ENCODE measurements at regions not wholly inside any gene's neighbourhood (a gene's known extent, or its start where the extent isn't known, plus 50 kb on each side); places are given as distances from the start of the nearest gene placed in this dataset.

DNA sequence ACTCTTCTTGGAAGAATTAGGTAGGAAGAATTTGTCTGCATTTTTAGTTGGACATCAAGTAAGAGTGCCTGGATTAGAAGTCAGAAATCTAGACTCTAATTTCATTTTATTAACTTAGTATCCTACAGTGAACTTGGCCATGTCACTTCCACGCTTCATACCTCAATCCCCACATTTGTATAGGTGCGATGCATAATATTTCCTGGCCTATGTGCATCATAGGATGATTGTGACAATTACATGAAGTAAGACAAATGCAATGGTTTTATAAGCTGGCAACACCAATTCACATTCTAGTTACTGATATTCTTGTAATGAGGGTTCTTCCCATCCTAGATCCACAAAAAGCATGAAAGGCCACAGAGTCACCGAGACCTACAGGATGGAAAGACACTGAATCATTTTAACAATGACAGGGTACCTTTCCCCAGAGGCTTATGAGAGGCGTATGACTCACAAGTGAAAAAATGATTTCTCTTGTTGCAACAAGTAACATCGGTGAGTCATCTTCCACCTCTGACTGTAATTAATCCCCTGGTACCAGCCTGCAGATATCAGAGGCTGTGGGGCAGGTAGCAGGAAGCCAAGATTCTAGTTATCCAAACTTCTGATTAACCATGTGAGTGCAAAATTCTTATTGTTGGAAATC, 56.0 kb upstream of the OR5AK2 start:
- 34 to 37% methylated on average over 5 of the region's 5 CpGs for WGBS, 2 experiments (ENCODE audit: low coverage in 1 of 2, low lambda C conversion rate in 2 of 2, missing lambda C conversion rate in 2 of 2)
- no peak for TF ChIP-seq EZH2phosphoT487 (IDR thresholded peaks at IDR 0.05; ENCODE audit: insufficient read depth, low read depth)
- TF ChIP-seq EZH2 (IDR thresholded peaks at IDR 0.05; ENCODE audit: insufficient read depth, poor library complexity, severe bottlenecking) = no peak
- Histone ChIP-seq H3K36me3 (ENCODE audit: low read depth) (no peaks in the 10 kb centered on the region), H3K4me1 (ENCODE audit: insufficient read depth) (0 out of 2 replicates have a peak, but pooled peaks cover 7% of the 10 kb centered on the region), H3K9me3 (ENCODE audit: low read depth) (no peaks in the 10 kb centered on the region), H3K79me2 (ENCODE audit: insufficient read depth) (no peaks in the 10 kb centered on the region), H3K27ac (no peak overlapping the region), H3K4me2 (ENCODE audit: unreplicated experiment) (no peak overlapping the region), H3K9me2 (ENCODE audit: insufficient read depth) (no peaks in the 10 kb centered on the region), H3F3A (ENCODE audit: insufficient read depth) (peaks cover 8% of the 10 kb centered on the region; the same call in 1 of the 2 replicates), H2AFZ (no peak overlapping the region), H3K27me3 (replicated peaks; ENCODE audit: insufficient read depth) (peaks cover 47% of the 10 kb centered on the region), H3K4me3 (no peak overlapping the region), H4K20me1 (ENCODE audit: insufficient read depth) (no peaks in the 10 kb centered on the region), H3K9ac (no peak overlapping the region)
- DNase-seq = peak; percentile 89
- in situ Hi-C loops (cut with MboI) = no loop called here

- Histone ChIP-seq H2AFZ (no peak overlapping the region), H3K9me2 (ENCODE audit: insufficient read depth) (no peaks in the 10 kb centered on the region), H3K4me3 (no peak overlapping the region), H3K9me3 (ENCODE audit: low read depth) (no peaks in the 10 kb centered on the region), H3K27ac (no peak overlapping the region), H3K79me2 (ENCODE audit: insufficient read depth) (no peaks in the 10 kb centered on the region), H3K27me3 (replicated peaks; ENCODE audit: insufficient read depth) (peaks cover 11% of the 10 kb centered on the region), H3K4me2 (ENCODE audit: unreplicated experiment) (no peak overlapping the region), H3F3A (ENCODE audit: insufficient read depth) (no peaks in the 10 kb centered on the region), H4K20me1 (ENCODE audit: insufficient read depth) (no peaks in the 10 kb centered on the region), H3K9ac (no peak overlapping the region), H3K4me1 (ENCODE audit: insufficient read depth) (no peaks in the 10 kb centered on the region), H3K36me3 (ENCODE audit: low read depth) (no peaks in the 10 kb centered on the region)
- 0% methylated on average over 1 of the region's 1 CpG for WGBS, 2 experiments (ENCODE audit: low coverage in 1 of 2, low lambda C conversion rate in 2 of 2, missing lambda C conversion rate in 2 of 2)
- in situ Hi-C loops (cut with MboI) = no loop called here
- TF ChIP-seq EZH2phosphoT487 (IDR thresholded peaks at IDR 0.05; ENCODE audit: insufficient read depth, low read depth) (no peak), EZH2 (IDR thresholded peaks at IDR 0.05; ENCODE audit: insufficient read depth, poor library complexity, severe bottlenecking) (no peak)
- no peak for DNase-seq
Observed at GRCh38 chr11:56923116-56923515, 65.6 kb upstream of the OR5AK2 start.

DNA sequence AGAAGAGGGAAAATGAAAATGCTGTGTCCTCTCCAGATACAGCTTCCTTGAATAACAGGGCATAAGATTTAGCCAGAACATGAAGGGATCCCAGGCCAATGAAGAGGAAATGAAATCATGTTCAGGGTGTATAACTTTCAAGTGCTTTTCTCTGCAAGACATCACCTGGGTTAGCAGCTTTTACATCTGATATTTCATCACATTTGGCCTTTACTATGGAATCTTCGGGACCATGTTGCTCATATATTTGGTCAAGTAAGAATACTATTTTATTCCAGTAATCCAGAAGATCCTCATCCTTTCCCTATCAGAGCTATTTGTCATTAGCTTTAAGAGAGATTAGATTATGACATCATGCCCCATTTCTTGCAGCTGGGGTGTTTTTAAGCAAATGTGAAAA, 66.3 kb upstream of the OR5AK2 start:
- in situ Hi-C loops (cut with MboI) = no loop called here
- Histone ChIP-seq H3K4me2 (ENCODE audit: unreplicated experiment) (no peak overlapping the region), H3K4me3 (no peak overlapping the region), H3K9me3 (ENCODE audit: low read depth) (no peaks in the 10 kb centered on the region), H3K79me2 (ENCODE audit: insufficient read depth) (no peaks in the 10 kb centered on the region), H3K9me2 (ENCODE audit: insufficient read depth) (no peaks in the 10 kb centered on the region), H2AFZ (no peak overlapping the region), H3K9ac (no peak overlapping the region), H4K20me1 (ENCODE audit: insufficient read depth) (no peaks in the 10 kb centered on the region), H3K27ac (no peak overlapping the region), H3F3A (ENCODE audit: insufficient read depth) (no peaks in the 10 kb centered on the region), H3K27me3 (replicated peaks; ENCODE audit: insufficient read depth) (peaks cover 4% of the 10 kb centered on the region; the same call in 1 of the 2 replicates), H3K4me1 (ENCODE audit: insufficient read depth) (no peaks in the 10 kb centered on the region), H3K36me3 (ENCODE audit: low read depth) (no peaks in the 10 kb centered on the region)
- no peak for DNase-seq
- no peak for TF ChIP-seq EZH2 (IDR thresholded peaks at IDR 0.05; ENCODE audit: insufficient read depth, poor library complexity, severe bottlenecking)
- no peak for TF ChIP-seq EZH2phosphoT487 (IDR thresholded peaks at IDR 0.05; ENCODE audit: insufficient read depth, low read depth)
- WGBS, 2 experiments (ENCODE audit: low coverage in 1 of 2, low lambda C conversion rate in 2 of 2, missing lambda C conversion rate in 2 of 2) = 42 to 62% methylated on average over 1 of the region's 1 CpG

- no peak overlapping the region for H3K27ac ChIP-seq
- H3K9me3 ChIP-seq (ENCODE audit: low read depth) = no peaks in the 10 kb centered on the region
- H3F3A ChIP-seq (ENCODE audit: insufficient read depth) = no peaks in the 10 kb centered on the region
- H3K4me1 ChIP-seq (ENCODE audit: insufficient read depth) = no peaks in the 10 kb centered on the region
- H3K79me2 ChIP-seq (ENCODE audit: insufficient read depth) = no peaks in the 10 kb centered on the region
- no peaks in the 10 kb centered on the region for H3K9me2 ChIP-seq (ENCODE audit: insufficient read depth)
- H3K27me3 ChIP-seq (replicated peaks; ENCODE audit: insufficient read depth) = no peaks in the 10 kb centered on the region
- no peak overlapping the region for H3K4me3 ChIP-seq
- H4K20me1 ChIP-seq (ENCODE audit: insufficient read depth) = no peaks in the 10 kb centered on the region
- no peaks in the 10 kb centered on the region for H3K36me3 ChIP-seq (ENCODE audit: low read depth)
- H3K9ac ChIP-seq = no peak overlapping the region
- no peak overlapping the region for H2AFZ ChIP-seq
- 11 to 12% methylated on average over 3 of the region's 3 CpGs for WGBS, 2 experiments (ENCODE audit: low coverage in 1 of 2, low lambda C conversion rate in 2 of 2, missing lambda C conversion rate in 2 of 2)
- in situ Hi-C loops (cut with MboI) = no loop called here
- no peak overlapping the region for H3K4me2 ChIP-seq (ENCODE audit: unreplicated experiment)
- no peak for DNase-seq
- TF ChIP-seq EZH2 (IDR thresholded peaks at IDR 0.05; ENCODE audit: insufficient read depth, poor library complexity, severe bottlenecking) (no peak), EZH2phosphoT487 (IDR thresholded peaks at IDR 0.05; ENCODE audit: insufficient read depth, low read depth) (no peak)
Observed at GRCh38 chr11:56917708-56918400, 70.9 kb upstream of the OR5AK2 start.

Measured in GM23248 (cell line).